Esophagus (tissue), 2 donors: ENCODE measurements at regions not wholly inside any gene's neighbourhood (a gene's known extent, or its start where the extent isn't known, plus 50 kb on each side); places are given as distances from the start of the nearest gene placed in this dataset.

Source experiments
- H3K27ac ChIP-seq, 2 donors: one replicate each; pipeline ENCODE4 v1.5.1; 2013; ENCODE audit warnings: low read depth in 2 of 2, mild to moderate bottlenecking in 2 of 2, inconsistent platforms in 1 of 2, low read length in 1 of 2, moderate library complexity in 1 of 2
- H3K27me3 ChIP-seq, 2 donors: one replicate each; pipeline ENCODE4 v1.6.1; 2013; ENCODE audit warnings: low read length in 2 of 2, control low read depth in 1 of 2, mild to moderate bottlenecking in 1 of 2; ENCODE audit not compliant: insufficient read depth in 2 of 2, control insufficient read depth in 1 of 2
- H3K36me3 ChIP-seq, 2 donors: one replicate each; pipeline ENCODE4 v1.6.1; 2013; ENCODE audit warnings: low read length in 1 of 2; ENCODE audit not compliant: control insufficient read depth in 2 of 2, insufficient read depth in 2 of 2
- H3K4me1 ChIP-seq, 2 donors: one replicate each; pipeline ENCODE4 v1.6.1; 2013; ENCODE audit warnings: low read length in 1 of 2; ENCODE audit not compliant: control insufficient read depth in 2 of 2, insufficient read depth in 2 of 2
- H3K4me3 ChIP-seq, 2 donors: one replicate each; pipeline ENCODE4 v1.5.1; 2013; ENCODE audit warnings: low read length in 2 of 2, mild to moderate bottlenecking in 2 of 2, low read depth in 1 of 2, moderate library complexity in 1 of 2
- H3K9me3 ChIP-seq, 2 donors: one replicate each; pipeline ENCODE4 v1.6.1; 2013; ENCODE audit warnings: mild to moderate bottlenecking in 2 of 2, low read depth in 1 of 2, low read length in 1 of 2, moderate library complexity in 1 of 2; ENCODE audit not compliant: control insufficient read depth in 2 of 2, insufficient read depth in 1 of 2
- WGBS, 2 donors: extraction: QIAGEN DNeasy Blood & Tissue Kit; methylation state at CpG; one replicate each; pipeline ENCODE4 v1.1.7; 2013; 5-methylcytosine and 5-hydroxymethylcytosine counted together
- donor health status: healthy with polysubstance abuse.
- donor health status: Bipolar disorder and iron deficiency.

- no peaks in the 10 kb centered on the region for H3K27me3 ChIP-seq
- H3K4me1 ChIP-seq, result no peaks in the 10 kb centered on the region
- H3K9me3 ChIP-seq, result no peaks in the 10 kb centered on the region
- H3K36me3 ChIP-seq, result no peaks in the 10 kb centered on the region
- no peak overlapping the region for H3K4me3 ChIP-seq
- no peak overlapping the region for H3K27ac ChIP-seq
- WGBS, 2 donors, result 80 to 88% methylated on average over 8 of the region's 8 CpGs
These were observed 707.9 kb upstream of the ID2 start for GRCh38 chr2:7973801-7974480.

- WGBS, 2 donors, result 89 to 95% methylated on average over 5 of the region's 5 CpGs
- H3K9me3 ChIP-seq, result no peaks in the 10 kb centered on the region
- H3K27ac ChIP-seq, result no peak overlapping the region
- H3K4me3 ChIP-seq, result no peak overlapping the region
- no peaks in the 10 kb centered on the region for H3K4me1 ChIP-seq
- no peaks in the 10 kb centered on the region for H3K36me3 ChIP-seq
- H3K27me3 ChIP-seq, result no peaks in the 10 kb centered on the region
These were observed 706.9 kb upstream of the ID2 start for GRCh38 chr2:7974936-7975335.

- no peaks in the 10 kb centered on the region for H3K9me3 ChIP-seq
- H3K27me3 ChIP-seq, result no peaks in the 10 kb centered on the region
- H3K36me3 ChIP-seq, result no peaks in the 10 kb centered on the region
- no peak overlapping the region for H3K4me3 ChIP-seq
- no peaks in the 10 kb centered on the region for H3K4me1 ChIP-seq
- WGBS, 2 donors, result 85 to 87% methylated on average over 7 of the region's 7 CpGs
- no peak overlapping the region for H3K27ac ChIP-seq
These were observed 705.6 kb upstream of the ID2 start for GRCh38 chr2:7976206-7976605.

GRCh38 chr2:7977981-7978380 lies 703.9 kb upstream of the ID2 start:
- H3K27me3 ChIP-seq, result no peaks in the 10 kb centered on the region
- no peaks in the 10 kb centered on the region for H3K36me3 ChIP-seq
- 67 to 74% methylated on average over 8 of the region's 8 CpGs for WGBS, 2 donors
- no peaks in the 10 kb centered on the region for H3K9me3 ChIP-seq
- H3K27ac ChIP-seq, result no peak overlapping the region
- no peak overlapping the region for H3K4me3 ChIP-seq
- H3K4me1 ChIP-seq, result no peaks in the 10 kb centered on the region

- no peak overlapping the region for H3K4me3 ChIP-seq
- H3K27me3 ChIP-seq, result no peaks in the 10 kb centered on the region
- H3K9me3 ChIP-seq, result no peaks in the 10 kb centered on the region
- H3K4me1 ChIP-seq, result peaks cover 0 to 4% of the 10 kb centered on the region in 2 donors
- H3K27ac ChIP-seq, result no peak overlapping the region
- no peaks in the 10 kb centered on the region for H3K36me3 ChIP-seq
- WGBS, 2 donors, result 80 to 91% methylated on average over 1 of the region's 1 CpG
These were observed 699.8 kb upstream of the ID2 start for GRCh38 chr2:7982054-7982453.

- Histone ChIP-seq H3K27me3 (no peaks in the 10 kb centered on the region), H3K27ac (no peak overlapping the region)
- 81 to 82% methylated on average over 4 of the region's 4 CpGs for WGBS, 2 donors
These were observed 698.4 kb upstream of the ID2 start for GRCh38 chr2:7983451-7983850.

GRCh38 chr2:7983912-7984311 lies 697.9 kb upstream of the ID2 start:
- no peaks in the 10 kb centered on the region for H3K36me3 ChIP-seq
- H3K9me3 ChIP-seq, result no peaks in the 10 kb centered on the region
- no peak overlapping the region for H3K4me3 ChIP-seq
- no peak overlapping the region for H3K27ac ChIP-seq
- 90 to 99% methylated on average over 2 of the region's 2 CpGs for WGBS, 2 donors
- no peaks in the 10 kb centered on the region for H3K27me3 ChIP-seq
- H3K4me1 ChIP-seq, result peaks cover 0 to 4% of the 10 kb centered on the region in 2 donors

More at GRCh38 chr2:7983451-7983850, 698.4 kb upstream of the ID2 start:
- Histone ChIP-seq H3K9me3 (no peaks in the 10 kb centered on the region), H3K4me3 (no peak overlapping the region), H3K36me3 (no peaks in the 10 kb centered on the region), H3K4me1 (peaks cover 0 to 4% of the 10 kb centered on the region in 2 donors)

GRCh38 chr2:7984693-7985353 lies 697.0 kb upstream of the ID2 start:
- 73 to 82% methylated on average over 9 of the region's 9 CpGs for WGBS, 2 donors
- H3K27me3 ChIP-seq, result no peaks in the 10 kb centered on the region
- H3K4me3 ChIP-seq, result no peak overlapping the region
- H3K4me1 ChIP-seq, result peaks cover 0 to 4% of the 10 kb centered on the region in 2 donors
- no peaks in the 10 kb centered on the region for H3K36me3 ChIP-seq
- no peak overlapping the region for H3K27ac ChIP-seq
- no peaks in the 10 kb centered on the region for H3K9me3 ChIP-seq

- Histone ChIP-seq H3K27me3 (no peaks in the 10 kb centered on the region), H3K4me3 (no peak overlapping the region), H3K27ac (no peak overlapping the region), H3K4me1 (peaks cover 0 to 4% of the 10 kb centered on the region in 2 donors), H3K9me3 (no peaks in the 10 kb centered on the region), H3K36me3 (no peaks in the 10 kb centered on the region)
- WGBS, 2 donors, result 54 to 70% methylated on average over 3 of the region's 3 CpGs
These were observed 695.4 kb upstream of the ID2 start for GRCh38 chr2:7986431-7986830.

- peaks cover 0 to 4% of the 10 kb centered on the region in 2 donors for H3K4me1 ChIP-seq
- no peak overlapping the region for H3K4me3 ChIP-seq
- H3K36me3 ChIP-seq, result no peaks in the 10 kb centered on the region
- no peaks in the 10 kb centered on the region for H3K27me3 ChIP-seq
- H3K27ac ChIP-seq, result no peak overlapping the region
- H3K9me3 ChIP-seq, result no peaks in the 10 kb centered on the region
These were observed 693.9 kb upstream of the ID2 start for GRCh38 chr2:7987992-7988391.
